HL-60 (cell line): ENCODE measurements at regions not wholly inside any gene's neighbourhood (a gene's known extent, or its start where the extent isn't known, plus 50 kb on each side); places are given as distances from the start of the nearest gene placed in this dataset.

ENCODE experiments used
- DNase-seq, 2 experiments: peaks; one replicate each; pipeline ENCODE4 v3.0.0-alpha.2; 2010 to 2020; ENCODE audit warnings: low read depth in 1 of 2, low spot score in 1 of 2
- H3K27ac ChIP-seq: fragments of 250-450 bp; sonication (Bioruptor Pico); replicated peaks from 2 replicates; pipeline ENCODE4 v1.5.1; 2020; ENCODE audit warnings: mild to moderate bottlenecking, moderate library complexity
- H3K27me3 ChIP-seq: fragments of 250-450 bp; sonication (Bioruptor Pico); 2 replicates; pipeline ENCODE4 v1.5.1; 2021; ENCODE audit warnings: mild to moderate bottlenecking, moderate library complexity; ENCODE audit not compliant: insufficient read depth, poor library complexity, severe bottlenecking
- H3K4me3 ChIP-seq: replicated peaks from 2 replicates; pipeline ENCODE4 v1.5.1; 2011; ENCODE audit warnings: mild to moderate bottlenecking, control low read depth, low read length; ENCODE audit not compliant: insufficient read depth
- CTCF ChIP-seq: IDR thresholded peaks from one replicate; pipeline ENCODE4 v1.5.1; 2011; ENCODE audit warnings: low read length, control low read depth, inconsistent platforms; ENCODE audit not compliant: insufficient read depth
- GABPA ChIP-seq: IDR thresholded peaks from 2 replicates; pipeline ENCODE4 v1.6.1; 2012; ENCODE audit warnings: low read depth
- POLR2AphosphoS5 ChIP-seq: IDR thresholded peaks from 2 replicates; pipeline ENCODE4 v1.6.1; 2012; ENCODE audit warnings: low read depth
- REST ChIP-seq: IDR thresholded peaks from 2 replicates; pipeline ENCODE4 v1.6.1; 2012; ENCODE audit warnings: low read depth; ENCODE audit not compliant: insufficient replicate concordance
- SPI1 ChIP-seq: IDR thresholded peaks from 2 replicates; pipeline ENCODE4 v1.6.1; 2012; ENCODE audit warnings: low read depth, mild to moderate bottlenecking, borderline replicate concordance

GRCh38 chr2:176822060-176822459, 390.5 kb upstream of the HNRNPA3 start:
- Histone ChIP-seq H3K4me3 (no peak overlapping the region), H3K27me3 (peaks cover 8% of the 10 kb centered on the region), H3K27ac (no peak overlapping the region)
- no peak for DNase-seq
- no peak for TF ChIP-seq SPI1
- TF ChIP-seq POLR2AphosphoS5 = no peak
- no peak for TF ChIP-seq REST
- no peak for TF ChIP-seq GABPA
- no peak for TF ChIP-seq CTCF

GRCh38 chr2:176826356-176826755, 386.2 kb upstream of the HNRNPA3 start:
- DNase-seq = no peak
- H3K27ac ChIP-seq = no peak overlapping the region
- TF ChIP-seq REST (no peak), POLR2AphosphoS5 (no peak), SPI1 (no peak), CTCF (no peak), GABPA (no peak)
- no peak overlapping the region for H3K4me3 ChIP-seq
- H3K27me3 ChIP-seq = peaks cover 6% of the 10 kb centered on the region

- Histone ChIP-seq H3K27me3 (peaks cover 6% of the 10 kb centered on the region), H3K27ac (no peak overlapping the region), H3K4me3 (no peak overlapping the region)
- TF ChIP-seq SPI1 (no peak), GABPA (no peak), REST (no peak), CTCF (no peak)
- no peak for DNase-seq
Observed at GRCh38 chr2:176826984-176827668, 385.5 kb upstream of the HNRNPA3 start.
